ENCODE measurements at regions not wholly inside any gene's neighbourhood (a gene's known extent, or its start where the extent isn't known, plus 50 kb on each side); places are given as distances from the start of the nearest gene placed in this dataset.

DNA sequence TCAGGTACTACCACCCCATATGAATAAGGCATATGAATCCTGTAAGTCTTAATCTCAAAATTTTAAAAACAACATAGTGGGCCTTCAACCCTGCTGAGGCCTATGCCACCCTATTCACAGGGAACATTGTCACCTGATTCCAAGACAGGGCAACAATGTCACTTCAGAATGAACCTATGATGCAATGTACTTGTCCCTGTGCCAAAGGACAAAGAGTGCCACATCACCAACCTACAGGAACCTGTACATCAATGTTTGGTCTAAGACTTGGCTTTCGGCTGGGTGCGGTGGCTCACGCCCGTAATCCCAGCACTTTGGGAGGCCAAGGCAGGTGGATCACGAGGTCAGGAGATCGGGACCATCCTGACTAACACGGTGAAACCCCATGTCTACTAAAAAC, 318.5 kb upstream of the JARID2 start:
- peaks cover 9% of the 10 kb centered on the region; the same call in 1 of the 2 replicates for H3K79me2 ChIP-seq (replicated peaks; ENCODE audit: insufficient read depth)
- DNase-seq (ENCODE audit: low spot score): no peak
- no peak overlapping the region for H3K4me2 ChIP-seq
- no peaks in the 10 kb centered on the region for H3K27me3 ChIP-seq (ENCODE audit: insufficient read depth)
- no peak overlapping the region for H3K4me3 Mint-ChIP-seq
- H3K27ac Mint-ChIP-seq: no peak overlapping the region
- no peak overlapping the region for H3K4me3 ChIP-seq
- no peak overlapping the region for H3K27ac ChIP-seq (ENCODE audit: low read depth)
- no peaks in the 10 kb centered on the region for H4K20me1 ChIP-seq (replicated peaks; ENCODE audit: insufficient read depth)
- peaks cover 32% of the 10 kb centered on the region for H3K4me1 ChIP-seq (ENCODE audit: insufficient read depth)
- TF ChIP-seq REST (IDR thresholded peaks at IDR 0.05; ENCODE audit: unreplicated experiment) (no peak), CREB1 (CRISPR knock-in tag; IDR thresholded peaks at IDR 0.05; ENCODE audit: low read depth) (no peak), EZH2 (IDR thresholded peaks at IDR 0.05; ENCODE audit: low read depth, unreplicated experiment) (no peak), JUNB (IDR thresholded peaks at IDR 0.05; ENCODE audit: unreplicated experiment) (no peak)
- TF ChIP-seq, protein P1, sequence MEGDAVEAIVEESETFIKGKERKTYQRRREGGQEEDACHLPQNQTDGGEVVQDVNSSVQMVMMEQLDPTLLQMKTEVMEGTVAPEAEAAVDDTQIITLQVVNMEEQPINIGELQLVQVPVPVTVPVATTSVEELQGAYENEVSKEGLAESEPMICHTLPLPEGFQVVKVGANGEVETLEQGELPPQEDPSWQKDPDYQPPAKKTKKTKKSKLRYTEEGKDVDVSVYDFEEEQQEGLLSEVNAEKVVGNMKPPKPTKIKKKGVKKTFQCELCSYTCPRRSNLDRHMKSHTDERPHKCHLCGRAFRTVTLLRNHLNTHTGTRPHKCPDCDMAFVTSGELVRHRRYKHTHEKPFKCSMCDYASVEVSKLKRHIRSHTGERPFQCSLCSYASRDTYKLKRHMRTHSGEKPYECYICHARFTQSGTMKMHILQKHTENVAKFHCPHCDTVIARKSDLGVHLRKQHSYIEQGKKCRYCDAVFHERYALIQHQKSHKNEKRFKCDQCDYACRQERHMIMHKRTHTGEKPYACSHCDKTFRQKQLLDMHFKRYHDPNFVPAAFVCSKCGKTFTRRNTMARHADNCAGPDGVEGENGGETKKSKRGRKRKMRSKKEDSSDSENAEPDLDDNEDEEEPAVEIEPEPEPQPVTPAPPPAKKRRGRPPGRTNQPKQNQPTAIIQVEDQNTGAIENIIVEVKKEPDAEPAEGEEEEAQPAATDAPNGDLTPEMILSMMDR (conservative IDR thresholded peaks at IDR 0.05; ENCODE audit: low read depth in 2 of 2): no peak
- peaks cover 5% of the 10 kb centered on the region for H3K27me3 Mint-ChIP-seq (ENCODE audit: insufficient read depth, low read depth, poor library complexity)
- no peaks in the 10 kb centered on the region for H3K36me3 Mint-ChIP-seq (ENCODE audit: low read depth)
- H3K9me3 Mint-ChIP-seq: no peaks in the 10 kb centered on the region
- no peak overlapping the region for H2AFZ ChIP-seq
- H3K9me2 ChIP-seq (ENCODE audit: insufficient read depth): 0 out of 2 replicates have a peak, but pooled peaks cover 2% of the 10 kb centered on the region
- H3F3A ChIP-seq (replicated peaks; ENCODE audit: low read depth): peaks cover 10% of the 10 kb centered on the region; the same call in 1 of the 2 replicates
- no peak for ATAC-seq
- H3K36me3 ChIP-seq (ENCODE audit: insufficient read depth): no peaks in the 10 kb centered on the region
- peaks cover 36% of the 10 kb centered on the region for H3K4me1 Mint-ChIP-seq

DNA sequence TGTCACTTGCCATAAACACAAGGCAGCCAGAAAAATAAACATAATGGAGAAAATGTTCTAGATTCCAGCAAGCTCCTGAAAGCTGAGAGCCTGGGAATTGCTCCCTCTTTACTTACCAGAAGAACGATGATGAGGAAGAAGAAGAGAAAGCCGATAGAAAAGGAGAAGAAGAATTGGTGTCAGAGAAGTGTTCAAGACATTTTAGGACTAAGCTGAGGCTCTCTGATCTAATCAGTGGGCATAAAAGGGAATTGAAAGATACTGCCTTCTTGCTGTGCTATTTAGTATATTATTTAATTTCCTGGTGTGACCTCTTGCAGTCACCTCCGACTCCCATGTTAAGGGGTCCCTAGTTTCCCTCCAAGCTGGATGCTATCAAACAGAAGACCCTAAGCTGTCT, 316.6 kb upstream of the JARID2 start:
- Histone ChIP-seq H3K4me1 (ENCODE audit: insufficient read depth) (peaks cover 23% of the 10 kb centered on the region), H3K27me3 (ENCODE audit: insufficient read depth) (no peaks in the 10 kb centered on the region), H2AFZ (no peak overlapping the region), H3K4me2 (no peak overlapping the region), H3K36me3 (ENCODE audit: insufficient read depth) (no peaks in the 10 kb centered on the region), H3K27ac (ENCODE audit: low read depth) (peak overlapping the region; percentile 32; the same call in 1 of the 2 replicates), H3K4me3 (no peak overlapping the region), H4K20me1 (replicated peaks; ENCODE audit: insufficient read depth) (no peaks in the 10 kb centered on the region), H3K9me2 (ENCODE audit: insufficient read depth) (0 out of 2 replicates have a peak, but pooled peaks cover 2% of the 10 kb centered on the region), H3K79me2 (replicated peaks; ENCODE audit: insufficient read depth) (peaks cover under 1% of the 10 kb centered on the region; the same call in 1 of the 2 replicates), H3F3A (replicated peaks; ENCODE audit: low read depth) (0 out of 2 replicates have a peak, but pooled peaks cover 8% of the 10 kb centered on the region)
- Mint-ChIP-seq H3K36me3 (ENCODE audit: low read depth) (no peaks in the 10 kb centered on the region), H3K4me3 (no peak overlapping the region), H3K27me3 (ENCODE audit: insufficient read depth, low read depth, poor library complexity) (peaks cover 2% of the 10 kb centered on the region), H3K9me3 (no peaks in the 10 kb centered on the region), H3K4me1 (peaks cover 27% of the 10 kb centered on the region), H3K27ac (no peak overlapping the region)
- DNase-seq (ENCODE audit: low spot score): no peak
- ATAC-seq: no peak
- TF ChIP-seq EZH2 (IDR thresholded peaks at IDR 0.05; ENCODE audit: low read depth, unreplicated experiment): no peak
- TF ChIP-seq, protein P2, sequence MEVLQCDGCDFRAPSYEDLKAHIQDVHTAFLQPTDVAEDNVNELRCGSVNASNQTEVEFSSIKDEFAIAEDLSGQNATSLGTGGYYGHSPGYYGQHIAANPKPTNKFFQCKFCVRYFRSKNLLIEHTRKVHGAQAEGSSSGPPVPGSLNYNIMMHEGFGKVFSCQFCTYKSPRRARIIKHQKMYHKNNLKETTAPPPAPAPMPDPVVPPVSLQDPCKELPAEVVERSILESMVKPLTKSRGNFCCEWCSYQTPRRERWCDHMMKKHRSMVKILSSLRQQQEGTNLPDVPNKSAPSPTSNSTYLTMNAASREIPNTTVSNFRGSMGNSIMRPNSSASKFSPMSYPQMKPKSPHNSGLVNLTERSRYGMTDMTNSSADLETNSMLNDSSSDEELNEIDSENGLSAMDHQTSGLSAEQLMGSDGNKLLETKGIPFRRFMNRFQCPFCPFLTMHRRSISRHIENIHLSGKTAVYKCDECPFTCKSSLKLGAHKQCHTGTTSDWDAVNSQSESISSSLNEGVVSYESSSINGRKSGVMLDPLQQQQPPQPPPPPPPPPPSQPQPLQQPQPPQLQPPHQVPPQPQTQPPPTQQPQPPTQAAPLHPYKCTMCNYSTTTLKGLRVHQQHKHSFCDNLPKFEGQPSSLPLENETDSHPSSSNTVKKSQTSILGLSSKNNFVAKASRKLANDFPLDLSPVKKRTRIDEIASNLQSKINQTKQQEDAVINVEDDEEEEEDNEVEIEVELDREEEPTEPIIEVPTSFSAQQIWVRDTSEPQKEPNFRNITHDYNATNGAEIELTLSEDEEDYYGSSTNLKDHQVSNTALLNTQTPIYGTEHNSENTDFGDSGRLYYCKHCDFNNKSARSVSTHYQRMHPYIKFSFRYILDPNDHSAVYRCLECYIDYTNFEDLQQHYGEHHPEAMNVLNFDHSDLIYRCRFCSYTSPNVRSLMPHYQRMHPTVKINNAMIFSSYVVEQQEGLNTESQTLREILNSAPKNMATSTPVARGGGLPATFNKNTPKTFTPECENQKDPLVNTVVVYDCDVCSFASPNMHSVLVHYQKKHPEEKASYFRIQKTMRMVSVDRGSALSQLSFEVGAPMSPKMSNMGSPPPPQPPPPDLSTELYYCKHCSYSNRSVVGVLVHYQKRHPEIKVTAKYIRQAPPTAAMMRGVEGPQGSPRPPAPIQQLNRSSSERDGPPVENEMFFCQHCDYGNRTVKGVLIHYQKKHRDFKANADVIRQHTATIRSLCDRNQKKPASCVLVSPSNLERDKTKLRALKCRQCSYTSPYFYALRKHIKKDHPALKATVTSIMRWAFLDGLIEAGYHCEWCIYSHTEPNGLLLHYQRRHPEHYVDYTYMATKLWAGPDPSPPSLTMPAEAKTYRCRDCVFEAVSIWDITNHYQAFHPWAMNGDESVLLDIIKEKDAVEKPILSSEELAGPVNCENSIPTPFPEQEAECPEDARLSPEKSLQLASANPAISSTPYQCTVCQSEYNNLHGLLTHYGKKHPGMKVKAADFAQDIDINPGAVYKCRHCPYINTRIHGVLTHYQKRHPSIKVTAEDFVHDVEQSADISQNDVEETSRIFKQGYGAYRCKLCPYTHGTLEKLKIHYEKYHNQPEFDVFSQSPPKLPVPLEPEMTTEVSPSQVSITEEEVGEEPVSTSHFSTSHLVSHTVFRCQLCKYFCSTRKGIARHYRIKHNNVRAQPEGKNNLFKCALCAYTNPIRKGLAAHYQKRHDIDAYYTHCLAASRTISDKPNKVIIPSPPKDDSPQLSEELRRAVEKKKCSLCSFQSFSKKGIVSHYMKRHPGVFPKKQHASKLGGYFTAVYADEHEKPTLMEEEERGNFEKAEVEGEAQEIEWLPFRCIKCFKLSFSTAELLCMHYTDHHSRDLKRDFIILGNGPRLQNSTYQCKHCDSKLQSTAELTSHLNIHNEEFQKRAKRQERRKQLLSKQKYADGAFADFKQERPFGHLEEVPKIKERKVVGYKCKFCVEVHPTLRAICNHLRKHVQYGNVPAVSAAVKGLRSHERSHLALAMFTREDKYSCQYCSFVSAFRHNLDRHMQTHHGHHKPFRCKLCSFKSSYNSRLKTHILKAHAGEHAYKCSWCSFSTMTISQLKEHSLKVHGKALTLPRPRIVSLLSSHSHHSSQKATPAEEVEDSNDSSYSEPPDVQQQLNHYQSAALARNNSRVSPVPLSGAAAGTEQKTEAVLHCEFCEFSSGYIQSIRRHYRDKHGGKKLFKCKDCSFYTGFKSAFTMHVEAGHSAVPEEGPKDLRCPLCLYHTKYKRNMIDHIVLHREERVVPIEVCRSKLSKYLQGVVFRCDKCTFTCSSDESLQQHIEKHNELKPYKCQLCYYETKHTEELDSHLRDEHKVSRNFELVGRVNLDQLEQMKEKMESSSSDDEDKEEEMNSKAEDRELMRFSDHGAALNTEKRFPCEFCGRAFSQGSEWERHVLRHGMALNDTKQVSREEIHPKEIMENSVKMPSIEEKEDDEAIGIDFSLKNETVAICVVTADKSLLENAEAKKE (CRISPR knock-in tag; IDR thresholded peaks at IDR 0.05): no peak
